DMS53 (cell line): ENCODE measurements at regions not wholly inside any gene's neighbourhood (a gene's known extent, or its start where the extent isn't known, plus 50 kb on each side); places are given as distances from the start of the nearest gene placed in this dataset.
A peak's percentile ranks its signal among the peaks of the same experiment; 100 is the strongest.
"Not testable (repeated sequence)": the region's sequence is repeated elsewhere in the genome, so short reads cannot be mapped to it uniquely, and the experiment has no call there.

ENCODE experiments used
- DNase-seq: peaks from one replicate; lab custom pipeline; 2025; lab: John Stamatoyannopoulos, UW

DNA sequence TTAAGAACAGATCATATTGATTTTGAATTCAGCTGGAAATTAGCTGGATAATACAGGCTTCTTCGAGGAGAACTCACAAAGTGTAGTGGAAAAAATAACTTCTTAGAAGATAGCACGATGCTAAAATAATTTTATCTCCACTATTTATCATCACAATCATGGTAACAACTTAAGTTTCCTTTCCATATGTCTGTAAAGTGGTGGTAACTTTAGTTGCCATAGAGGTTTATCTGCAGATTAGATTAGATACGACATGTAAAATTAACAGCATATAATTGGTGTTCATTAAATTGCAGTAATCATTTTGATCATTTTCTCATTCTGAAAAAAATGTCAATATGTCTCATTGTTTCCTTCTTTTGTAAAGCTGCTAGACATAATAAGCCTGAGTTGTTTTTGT lies 921.5 kb downstream of the KCNT2 start:
- DNase-seq, result no peak

- DNase-seq, result no peak
These were observed 943.6 kb downstream of the KCNT2 start for GRCh38 chr1:195664628-195665027.

GRCh38 chr1:195663549-195664280 lies 944.5 kb downstream of the KCNT2 start:
- peak; percentile 26 for DNase-seq

DNA sequence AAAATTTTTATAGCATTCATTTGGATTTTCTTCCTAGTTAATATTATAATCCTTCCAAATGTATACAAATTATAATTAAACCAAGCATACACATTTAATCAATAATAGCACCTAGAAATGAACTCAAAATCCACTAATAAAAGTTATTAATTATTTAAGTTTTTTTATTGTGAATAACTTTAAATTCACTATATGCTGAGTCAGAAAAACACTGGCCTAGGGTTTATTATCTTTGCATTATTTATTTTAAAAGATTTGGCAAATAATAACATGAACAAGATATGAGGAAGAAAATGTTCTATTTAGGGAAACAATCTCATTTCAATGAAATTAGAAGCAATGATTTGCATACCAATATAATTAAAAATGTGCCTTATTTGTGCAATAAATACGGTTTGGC lies 951.5 kb downstream of the KCNT2 start:
- DNase-seq, result no peak

DNA sequence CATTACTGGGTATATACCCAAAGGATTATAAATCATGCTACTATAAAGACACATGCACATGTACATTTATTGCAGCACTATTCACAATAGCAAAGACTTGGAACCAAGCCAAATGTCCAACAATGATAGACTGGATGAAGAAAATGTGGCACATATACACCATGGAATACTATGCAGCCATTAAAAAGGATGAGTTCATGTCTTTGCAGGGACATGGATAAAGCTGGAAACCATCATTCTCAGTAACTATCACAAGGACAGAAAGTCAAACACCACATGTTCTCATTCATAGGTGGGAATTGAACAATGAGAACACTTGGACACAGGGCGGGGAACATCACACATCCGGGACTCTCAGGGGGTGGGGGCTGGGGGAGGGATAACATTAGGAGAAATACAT lies 959.4 kb downstream of the KCNT2 start:
- DNase-seq, result not testable (repeated sequence)

DNA sequence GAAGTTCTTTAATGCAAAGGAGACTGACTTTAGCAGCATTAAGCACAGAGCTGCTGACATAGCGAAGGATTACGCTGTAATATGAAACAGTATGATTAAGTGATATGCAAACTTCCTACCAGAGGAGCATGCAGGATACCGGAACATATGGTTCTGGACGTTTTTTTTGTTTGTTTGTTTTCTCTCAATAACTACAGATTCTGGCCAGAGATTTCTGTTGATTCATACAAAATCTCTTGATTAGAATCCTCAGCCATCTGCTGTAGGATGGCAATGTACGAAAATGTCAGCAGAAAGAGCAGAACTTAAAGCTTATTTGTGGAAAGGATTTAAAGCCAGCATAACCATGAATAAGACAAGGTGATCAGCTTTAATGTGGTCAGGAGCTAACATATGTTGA lies 970.7 kb downstream of the KCNT2 start:
- DNase-seq, result peak; percentile 62

DNA sequence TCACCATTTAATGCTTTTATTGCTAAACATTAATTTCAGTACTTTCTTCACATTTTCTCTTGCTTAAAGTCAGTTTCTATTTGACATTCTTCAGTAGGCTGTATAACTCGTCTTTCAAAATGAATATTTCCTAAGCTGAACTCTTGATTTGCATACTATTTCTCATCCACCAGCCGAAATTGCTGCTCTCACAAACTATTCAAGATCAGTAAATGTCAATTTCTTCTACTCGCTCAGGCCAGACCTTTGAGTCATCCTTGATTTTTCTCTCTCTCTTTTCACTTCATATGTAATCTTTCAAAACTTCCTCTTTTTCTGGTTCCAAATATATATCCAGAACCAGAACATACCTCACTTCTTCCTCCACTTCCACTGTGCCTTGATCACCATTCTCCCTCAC lies 990.0 kb downstream of the KCNT2 start:
- no peak for DNase-seq

DNA sequence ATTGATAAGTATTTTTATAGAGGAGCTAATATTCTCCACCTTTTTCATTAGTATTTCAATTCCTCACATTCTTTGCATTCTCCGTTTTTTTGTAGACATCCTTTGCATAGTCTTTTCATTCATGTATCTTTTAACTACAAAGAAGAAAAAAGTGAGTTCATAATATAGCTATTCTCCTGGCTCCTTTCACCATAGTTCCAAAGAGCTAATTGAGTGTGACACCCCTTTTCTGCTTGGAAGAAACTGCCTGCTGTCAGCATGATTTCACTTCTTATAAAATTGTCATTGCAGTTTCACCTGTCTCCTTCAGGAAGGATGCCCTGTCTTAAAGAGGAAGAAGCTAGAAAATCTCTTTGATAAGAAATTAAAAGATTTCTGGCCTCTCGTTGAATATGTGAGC lies 991.1 kb downstream of the KCNT2 start:
- no peak for DNase-seq

- DNase-seq, result peak; percentile 6
These were observed 999.4 kb downstream of the KCNT2 start for GRCh38 chr1:195608883-195609282.

- DNase-seq, result no peak
These were observed 1001.8 kb downstream of the KCNT2 start for GRCh38 chr1:195606483-195606882.

GRCh38 chr1:195604287-195604686 lies 1004.0 kb downstream of the KCNT2 start:
- DNase-seq, result no peak

DNA sequence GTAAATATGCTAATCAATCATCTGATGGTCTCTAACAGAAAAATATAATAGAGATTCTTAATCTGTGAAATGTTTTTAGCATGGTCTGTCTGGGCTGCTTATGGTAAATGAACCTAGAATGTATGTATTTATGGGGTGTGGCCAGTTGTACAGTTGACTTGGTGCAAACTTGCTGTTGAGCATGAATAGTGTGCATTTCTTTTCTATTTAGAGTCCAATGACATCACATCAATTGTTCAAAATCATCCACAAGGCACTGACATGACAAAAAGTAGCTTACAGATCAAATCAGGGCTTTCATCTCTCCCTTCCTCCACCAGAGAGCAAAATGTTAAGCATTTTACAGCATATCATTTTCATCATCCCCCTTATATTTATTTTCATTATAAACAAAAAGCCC lies 1010.3 kb downstream of the KCNT2 start:
- DNase-seq, result no peak

DNA sequence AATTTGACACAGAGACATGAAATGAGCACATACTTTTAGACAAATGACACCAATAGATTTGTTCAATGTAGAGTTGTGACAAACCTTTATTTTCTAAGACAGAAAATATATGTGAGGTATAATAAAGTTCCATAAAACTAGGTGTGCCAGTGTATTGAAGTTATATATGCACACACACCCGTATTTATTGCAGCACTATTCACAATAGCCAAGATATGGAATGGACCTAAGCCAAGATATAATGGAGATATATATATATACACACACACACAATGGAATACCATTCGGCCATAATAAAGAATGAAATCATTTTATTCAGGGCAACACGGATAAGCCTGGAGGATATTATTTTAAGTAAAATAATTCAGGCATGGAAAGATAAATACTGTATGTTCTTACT lies 1013.5 kb downstream of the KCNT2 start:
- DNase-seq, result no peak

- DNase-seq, result no peak
These were observed 1013.9 kb downstream of the KCNT2 start for GRCh38 chr1:195594322-195594721.

DNA sequence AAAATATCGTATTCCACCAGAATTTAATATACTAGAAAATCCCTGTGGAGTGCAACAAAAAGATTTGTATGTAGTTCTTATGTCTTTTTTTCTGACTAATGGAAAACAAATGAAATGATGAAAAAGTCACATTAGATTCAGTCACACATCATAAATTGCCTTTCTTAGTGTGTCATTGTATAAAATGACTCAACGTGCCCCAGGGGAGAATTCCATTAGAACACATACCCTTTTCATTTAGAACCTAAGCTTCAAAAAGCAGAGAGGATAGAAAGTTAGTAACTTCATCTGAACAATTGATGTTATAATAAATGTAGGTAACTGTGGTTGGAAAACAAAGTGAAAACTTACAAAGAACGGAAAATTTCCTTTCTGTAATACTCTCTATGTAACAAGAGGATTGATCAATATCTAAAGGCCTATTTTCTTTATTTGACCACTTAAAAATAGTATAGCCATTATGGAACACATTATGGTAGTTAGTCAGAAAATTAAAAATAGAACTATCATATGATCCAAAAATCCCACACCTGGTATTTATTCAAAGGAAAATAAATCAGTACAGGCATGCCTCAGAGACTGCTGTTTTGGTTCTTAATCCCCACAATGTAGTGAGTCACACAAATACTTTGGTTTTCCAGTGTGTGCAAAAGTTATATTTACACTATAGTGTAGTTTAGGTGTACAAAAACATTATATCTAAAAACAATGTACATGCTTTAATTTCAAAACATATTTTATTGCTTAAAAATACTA lies 1016.1 kb downstream of the KCNT2 start:
- DNase-seq, result no peak

- no peak for DNase-seq
These were observed 1017.6 kb downstream of the KCNT2 start for GRCh38 chr1:195590649-195591048.

- DNase-seq, result peak; percentile 13
These were observed 1023.2 kb downstream of the KCNT2 start for GRCh38 chr1:195584870-195585624.

DNA sequence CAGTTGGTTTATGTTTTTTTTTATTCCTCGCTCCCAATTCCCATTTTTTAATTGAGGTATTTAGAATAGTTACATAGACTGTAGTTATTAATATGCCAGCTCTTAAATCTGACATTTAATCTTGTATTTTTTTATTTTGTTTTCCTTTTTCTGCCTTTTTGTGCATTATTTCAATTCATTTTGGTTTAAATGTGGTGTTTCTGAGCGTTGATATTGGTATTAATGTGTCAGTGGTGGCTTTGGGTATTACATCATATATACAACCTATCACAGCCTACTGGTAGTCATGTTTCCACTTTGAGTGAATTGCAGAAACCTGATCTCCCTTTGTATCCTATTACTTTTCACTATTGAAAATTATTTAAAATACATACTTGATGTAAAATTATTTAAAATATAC lies 1027.3 kb downstream of the KCNT2 start:
- peak; percentile 36 for DNase-seq

DNA sequence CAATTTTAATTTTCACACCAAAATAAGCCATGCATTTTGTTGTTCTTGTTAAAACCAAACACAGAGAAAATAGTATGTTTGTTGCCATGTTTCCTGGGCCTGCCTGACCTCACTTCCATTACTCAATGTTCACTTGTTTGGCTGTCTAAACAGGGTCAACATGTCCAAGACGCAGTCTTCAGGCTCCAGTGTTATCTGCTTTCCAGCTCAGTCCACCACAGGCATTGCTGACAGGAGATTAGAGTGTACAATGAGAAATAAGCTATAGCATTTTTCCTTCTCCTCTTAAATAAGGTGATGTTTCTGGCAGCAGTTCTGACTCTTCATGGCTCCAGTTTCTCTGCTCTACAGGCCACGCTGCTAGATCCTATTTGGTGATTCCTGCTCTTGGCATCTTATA lies 1030.5 kb downstream of the KCNT2 start:
- no peak for DNase-seq

DNA sequence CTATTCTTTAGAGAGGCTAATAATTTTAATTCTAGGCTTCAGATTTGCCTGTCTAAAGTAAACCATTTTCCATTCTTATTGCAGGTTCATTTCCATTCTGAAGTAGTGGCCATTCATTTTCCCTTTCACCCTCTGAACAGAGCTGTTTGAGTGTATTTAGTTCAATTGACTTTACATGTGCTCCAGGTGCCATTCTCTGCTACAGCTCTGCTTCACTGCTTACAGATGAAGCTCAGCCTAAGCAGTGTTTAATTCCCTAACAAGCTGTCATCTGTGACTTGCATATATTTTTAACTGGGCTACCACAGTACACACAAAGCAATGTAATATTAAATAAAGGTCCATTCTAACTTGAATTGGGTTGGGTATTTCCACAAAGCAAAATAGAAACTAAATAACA lies 1031.6 kb downstream of the KCNT2 start:
- no peak for DNase-seq

DNA sequence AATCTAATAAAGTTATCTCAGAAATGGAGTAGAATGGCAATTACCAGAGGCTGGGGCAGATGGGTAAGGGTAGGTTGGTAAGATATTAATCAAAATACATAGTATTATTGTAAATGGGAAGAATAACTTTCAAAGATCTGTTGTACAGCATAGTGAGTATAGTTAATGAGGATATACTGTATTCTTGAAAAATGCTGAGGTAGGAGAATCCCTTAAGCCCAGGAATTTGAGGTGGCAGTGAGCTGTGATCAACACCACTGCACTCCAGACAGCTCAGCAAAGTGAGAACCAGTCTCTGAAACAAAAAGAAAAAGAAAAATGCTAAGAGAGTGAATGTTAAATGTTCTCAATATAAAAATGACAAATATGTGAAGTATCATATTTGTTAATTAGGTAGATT lies 1033.7 kb downstream of the KCNT2 start:
- DNase-seq, result no peak

DNA sequence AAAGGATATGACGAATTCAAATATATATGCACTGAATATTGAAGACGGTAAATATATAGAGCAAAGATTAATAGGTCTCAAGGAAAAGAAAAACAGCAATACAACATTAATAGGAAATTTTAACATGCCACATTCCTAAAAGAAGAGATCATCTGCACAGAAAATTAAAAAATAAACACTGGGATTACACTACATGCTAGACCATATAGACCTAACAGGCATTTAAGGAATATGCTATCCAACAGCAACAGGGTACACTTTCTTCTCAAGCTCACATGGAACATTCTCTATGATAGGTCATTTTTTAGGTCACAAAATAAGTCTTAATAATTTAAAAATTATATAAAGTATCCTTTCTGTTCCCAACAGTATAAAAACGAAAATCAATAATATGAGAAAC lies 1038.3 kb downstream of the KCNT2 start:
- DNase-seq, result no peak

- DNase-seq, result no peak
These were observed 1039.9 kb downstream of the KCNT2 start for GRCh38 chr1:195568389-195568788.
